Gastrocnemius medialis (tissue), 4 donors: ENCODE measurements at regions not wholly inside any gene's neighbourhood (a gene's known extent, or its start where the extent isn't known, plus 50 kb on each side); places are given as distances from the start of the nearest gene placed in this dataset.

Experiments used
- CTCF ChIP-seq, 5 experiments: fragments of 450-650 bp in 3 of 5; fragments of 200-600 bp in 2 of 5; sonication (generic) in 2 of 5; IDR thresholded peaks in 4 of 5; conservative IDR thresholded peaks in 1 of 5; 1 replicate in 4 of 5; 2 replicates in 1 of 5; pipeline ENCODE4 v1.5.1; 2016 to 2019; ENCODE audit warnings: antibody characterized with exemption in 5 of 5, mild to moderate bottlenecking in 3 of 5, moderate library complexity in 3 of 5
- POLR2A ChIP-seq, 2 donors: fragments of 450-650 bp; IDR thresholded peaks; one replicate each; pipeline ENCODE4 v1.6.1; 2017; ENCODE audit warnings: antibody characterized with exemption in 2 of 2, mild to moderate bottlenecking in 2 of 2, moderate library complexity in 2 of 2

GRCh38 chr7:92917230-92917629 is 80.9 kb upstream of the CDK6 start:
- TF ChIP-seq CTCF (IDR thresholded peaks at IDR 0.05 in 4 of 5, conservative IDR thresholded peaks at IDR 0.05 in 1 of 5) = no peak
- no peak for TF ChIP-seq POLR2A (IDR thresholded peaks at IDR 0.05)
